ENCODE measurements at regions not wholly inside any gene's neighbourhood (a gene's known extent, or its start where the extent isn't known, plus 50 kb on each side); places are given as distances from the start of the nearest gene placed in this dataset.

DNA sequence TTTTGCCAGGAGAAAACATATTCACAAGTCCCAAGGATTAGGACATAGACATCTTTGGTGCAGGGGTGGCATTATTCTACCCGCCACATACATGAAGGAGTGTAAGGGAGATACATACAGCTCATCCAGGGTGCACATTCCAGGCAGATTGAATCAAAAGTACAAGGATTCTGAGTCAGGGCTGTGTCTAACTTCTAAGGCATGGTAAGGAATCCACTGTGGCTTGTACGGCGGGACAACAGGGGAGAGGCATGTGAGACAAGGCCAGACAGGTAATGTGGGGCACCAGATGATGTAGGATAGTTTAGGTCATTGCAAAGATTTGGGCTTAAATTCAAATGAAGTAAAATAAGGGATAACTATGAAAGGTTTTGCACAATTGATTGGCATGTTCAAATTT is 780.9 kb downstream of the C6orf118 start:
- Histone ChIP-seq H3K27ac (no peak overlapping the region), H4K20me1 (no peaks in the 10 kb centered on the region), H3K4me2 (no peak overlapping the region), H3K27me3 (no peaks in the 10 kb centered on the region), H3K4me3 (no peak overlapping the region), H3K4me1 (no peaks in the 10 kb centered on the region), H3K36me3 (no peaks in the 10 kb centered on the region), H3K9ac (no peak overlapping the region), H3K9me3 (replicated peaks in 1 of 11) (peaks cover 22 to 32% (median 27%) of the 10 kb centered on the region in 11 experiments)
- no peak for TF ChIP-seq Cebpa-rat (IDR thresholded peaks at IDR 0.05)

DNA sequence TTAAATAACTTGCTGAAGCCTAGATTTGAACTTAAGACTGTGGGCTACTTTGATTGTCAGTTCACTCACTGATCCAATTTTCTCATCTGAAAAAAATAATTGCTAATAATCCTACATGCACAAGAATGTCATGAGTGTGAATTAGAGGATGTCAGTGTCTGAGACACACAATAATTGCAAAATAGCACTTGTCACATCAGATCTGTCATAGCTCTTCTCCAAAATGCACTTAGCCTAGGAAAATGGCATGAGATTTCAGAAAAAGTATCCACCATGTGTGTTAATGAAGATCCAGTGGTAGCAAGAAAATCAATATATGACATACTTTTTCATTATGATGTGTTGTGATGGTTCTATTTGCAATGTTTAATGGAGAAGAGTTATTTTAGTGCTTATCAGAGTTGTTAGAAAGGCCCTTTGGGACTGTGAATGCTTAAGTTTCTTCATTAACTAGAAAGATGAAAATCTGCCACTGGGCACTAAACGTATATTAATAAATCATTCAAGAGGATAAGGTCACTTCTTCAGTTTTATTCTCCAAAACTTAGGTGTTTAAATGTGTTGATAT is 786.2 kb downstream of the C6orf118 start:
- Histone ChIP-seq H3K4me3 (no peak overlapping the region), H3K36me3 (no peaks in the 10 kb centered on the region), H3K27me3 (no peaks in the 10 kb centered on the region), H3K4me1 (no peaks in the 10 kb centered on the region), H3K9me3 (replicated peaks in 1 of 11) (peaks cover 50 to 66% (median 58%) of the 10 kb centered on the region in 11 experiments), H3K9ac (no peak overlapping the region), H3K27ac (no peak overlapping the region), H3K4me2 (no peak overlapping the region), H4K20me1 (no peaks in the 10 kb centered on the region)
- TF ChIP-seq Cebpa-rat (IDR thresholded peaks at IDR 0.05): no peak

DNA sequence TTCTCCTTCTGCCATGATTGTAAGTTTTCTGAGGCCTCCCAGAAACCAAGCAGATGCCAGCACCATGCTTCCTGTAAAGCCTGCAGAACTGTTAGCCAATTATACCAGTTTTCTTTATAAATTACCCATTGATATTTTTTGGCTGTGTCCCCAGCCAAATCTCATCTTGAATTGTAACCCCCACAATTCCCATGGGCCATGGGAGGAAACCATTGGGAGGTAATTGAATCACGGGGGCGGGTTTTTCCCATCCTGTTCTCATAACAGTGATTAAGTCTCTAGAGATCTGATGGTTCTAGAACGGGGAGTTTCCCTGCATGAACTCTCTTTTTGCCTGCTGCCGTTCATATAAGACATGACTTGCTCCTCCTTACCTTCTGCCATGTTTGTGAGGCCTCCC is 788.5 kb downstream of the C6orf118 start:
- peaks cover 37 to 49% (median 44%) of the 10 kb centered on the region in 11 experiments for H3K9me3 ChIP-seq (replicated peaks in 1 of 11)
- no peak overlapping the region for H3K4me2 ChIP-seq

DNA sequence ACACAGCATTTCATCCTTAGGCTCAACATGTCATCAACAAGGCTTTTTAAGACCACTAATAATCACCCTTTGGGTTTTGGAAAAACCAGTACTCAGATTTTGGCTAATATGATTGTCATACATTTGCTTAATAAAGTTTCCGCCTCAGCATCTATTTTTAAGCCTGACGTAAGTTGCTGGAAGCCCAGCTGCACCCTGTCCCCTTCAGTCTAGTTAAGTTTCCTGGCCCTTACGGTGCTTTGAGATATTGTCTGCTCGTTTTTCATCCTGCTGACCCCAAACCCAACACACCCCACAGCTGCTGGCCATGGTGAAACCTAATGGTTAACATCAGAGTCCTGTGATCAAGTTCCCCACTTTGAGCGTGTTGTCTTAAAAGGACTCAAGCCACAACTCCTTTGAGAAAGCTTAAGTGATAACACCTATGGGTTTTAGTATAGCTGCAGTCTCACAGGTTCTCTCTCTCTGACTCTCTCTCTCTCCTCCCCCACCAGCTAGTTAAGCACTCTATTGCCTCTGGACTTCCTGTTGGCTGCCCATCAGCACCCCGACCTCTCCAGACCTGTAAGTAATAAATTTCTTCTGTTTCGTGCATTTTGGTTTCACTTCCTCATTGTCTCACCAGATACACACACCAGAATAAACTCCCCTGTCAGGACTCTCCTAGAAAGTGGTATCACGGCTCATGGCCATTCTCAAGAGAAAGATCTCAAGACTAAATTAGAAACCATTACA is 802.0 kb downstream of the C6orf118 start:
- Histone ChIP-seq H3K9ac (no peak overlapping the region), H3K36me3 (no peaks in the 10 kb centered on the region), H3K4me3 (no peak overlapping the region), H4K20me1 (no peaks in the 10 kb centered on the region), H3K9me3 (replicated peaks in 1 of 11) (peaks cover 8 to 18% (median 11%) of the 10 kb centered on the region in 11 experiments; a peak in 20 of 22 replicates), H3K27ac (no peak overlapping the region), H3K4me2 (peak overlapping the region in 5 of 11 experiments; percentile 2 to 28 (median 22); a peak in 6 of 22 replicates), H3K4me1 (peaks cover 0 to 15% (median 6%) of the 10 kb centered on the region in 10 experiments; a peak in 10 of 20 replicates), H3K27me3 (no peaks in the 10 kb centered on the region)
- TF ChIP-seq Cebpa-rat (IDR thresholded peaks at IDR 0.05): no peak

More for the DNA sequence above, 788.5 kb downstream of the C6orf118 start:
- H3K36me3 ChIP-seq: no peaks in the 10 kb centered on the region
- H3K4me3 ChIP-seq: no peak overlapping the region
- no peaks in the 10 kb centered on the region for H4K20me1 ChIP-seq
- H3K4me1 ChIP-seq: no peaks in the 10 kb centered on the region
- no peaks in the 10 kb centered on the region for H3K27me3 ChIP-seq
- TF ChIP-seq Cebpa-rat (IDR thresholded peaks at IDR 0.05): no peak
- no peak overlapping the region for H3K27ac ChIP-seq
- H3K9ac ChIP-seq: no peak overlapping the region

GRCh38 chr6:164505425-164505824 is 804.0 kb downstream of the C6orf118 start:
- Histone ChIP-seq H3K4me2 (no peak overlapping the region), H4K20me1 (no peaks in the 10 kb centered on the region), H3K4me3 (no peak overlapping the region), H3K27me3 (no peaks in the 10 kb centered on the region), H3K36me3 (no peaks in the 10 kb centered on the region), H3K9me3 (replicated peaks in 1 of 11) (peaks cover 7 to 18% (median 11%) of the 10 kb centered on the region in 11 experiments; a peak in 19 of 22 replicates), H3K9ac (no peak overlapping the region), H3K27ac (no peak overlapping the region), H3K4me1 (peaks cover 0 to 15% (median 6%) of the 10 kb centered on the region in 10 experiments; a peak in 10 of 20 replicates)
- no peak for TF ChIP-seq Cebpa-rat (IDR thresholded peaks at IDR 0.05)

DNA sequence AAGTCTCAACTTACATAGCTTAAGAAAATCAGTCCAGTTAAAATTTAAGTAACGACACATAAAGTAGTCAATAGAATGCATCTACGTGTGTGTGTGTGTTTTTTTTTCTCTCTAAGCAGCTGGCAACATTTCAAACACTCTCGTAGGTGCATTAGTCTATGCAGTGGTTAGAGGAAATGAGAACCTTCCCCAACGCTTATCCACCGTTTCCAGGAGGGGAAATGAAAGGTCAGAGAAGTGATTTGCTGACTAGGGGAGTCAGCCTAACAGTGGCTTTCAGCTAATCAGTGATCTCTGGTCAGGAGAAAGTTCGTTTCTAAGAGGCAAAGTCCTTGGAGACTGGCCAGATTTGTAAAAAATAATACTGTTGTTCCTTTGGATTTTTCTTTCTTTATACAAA is 806.6 kb downstream of the C6orf118 start:
- Histone ChIP-seq H3K4me1 (peaks cover 0 to 11% (median 6%) of the 10 kb centered on the region in 10 experiments; a peak in 10 of 20 replicates), H3K27me3 (no peaks in the 10 kb centered on the region)
- TF ChIP-seq Cebpa-rat (IDR thresholded peaks at IDR 0.05): no peak

DNA sequence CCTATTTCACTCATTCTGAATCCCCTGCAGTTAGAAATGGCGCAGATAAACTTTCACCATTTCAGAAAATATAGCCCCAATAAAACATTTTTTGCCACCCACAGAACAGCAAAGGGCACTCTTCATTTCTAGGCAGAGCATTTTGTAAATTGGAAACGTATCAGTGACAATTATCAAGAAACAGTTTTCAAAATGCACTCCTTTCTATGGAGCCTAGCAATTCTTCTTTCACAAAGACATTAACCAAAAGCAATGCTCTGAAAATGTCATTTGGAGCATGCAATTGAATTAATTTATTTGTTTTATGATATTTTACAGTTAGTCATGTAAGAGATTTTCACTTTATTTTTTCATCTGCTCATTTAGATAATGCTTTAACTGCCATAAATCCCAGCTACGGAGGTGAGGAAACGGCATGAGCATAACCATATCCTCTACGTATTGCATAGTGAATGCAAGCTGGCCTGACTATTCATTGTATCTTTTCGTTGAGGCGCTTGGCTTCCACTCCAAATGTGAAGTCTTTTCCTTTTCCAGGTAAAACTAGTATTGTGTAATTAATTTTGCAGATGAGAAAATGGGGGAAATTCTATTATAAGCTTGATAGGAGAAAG is 813.4 kb downstream of the C6orf118 start:
- no peak overlapping the region for H3K27ac ChIP-seq
- no peak overlapping the region for H3K4me3 ChIP-seq
- H3K36me3 ChIP-seq: no peaks in the 10 kb centered on the region
- no peaks in the 10 kb centered on the region for H4K20me1 ChIP-seq
- H3K27me3 ChIP-seq: no peaks in the 10 kb centered on the region
- no peak overlapping the region for H3K9ac ChIP-seq
- TF ChIP-seq Cebpa-rat (IDR thresholded peaks at IDR 0.05): no peak
- peaks cover 0 to 3% (median 0%) of the 10 kb centered on the region in 11 experiments; a peak in 4 of 22 replicates for H3K9me3 ChIP-seq (replicated peaks in 1 of 11)
- no peaks in the 10 kb centered on the region; a peak in 1 of 20 replicates for H3K4me1 ChIP-seq
- H3K4me2 ChIP-seq: no peak overlapping the region

More for the DNA sequence above, 806.6 kb downstream of the C6orf118 start:
- no peak overlapping the region for H3K9ac ChIP-seq
- H3K27ac ChIP-seq: no peak overlapping the region
- no peak overlapping the region for H3K4me2 ChIP-seq
- no peaks in the 10 kb centered on the region for H4K20me1 ChIP-seq
- H3K4me3 ChIP-seq: no peak overlapping the region
- no peaks in the 10 kb centered on the region for H3K36me3 ChIP-seq
- H3K9me3 ChIP-seq (replicated peaks in 1 of 11): peaks cover 7 to 18% (median 11%) of the 10 kb centered on the region in 11 experiments; a peak in 19 of 22 replicates

GRCh38 chr6:164478426-164478825 is 831.0 kb downstream of the C6orf118 start:
- Histone ChIP-seq H3K27ac (no peak overlapping the region), H3K4me3 (no peak overlapping the region), H3K9ac (no peak overlapping the region), H3K27me3 (no peaks in the 10 kb centered on the region), H3K4me2 (no peak overlapping the region), H3K4me1 (no peaks in the 10 kb centered on the region), H3K36me3 (no peaks in the 10 kb centered on the region), H4K20me1 (no peaks in the 10 kb centered on the region), H3K9me3 (replicated peaks in 1 of 11) (peaks cover 10 to 17% (median 13%) of the 10 kb centered on the region in 11 experiments)
- no peak for TF ChIP-seq Cebpa-rat (IDR thresholded peaks at IDR 0.05)

- Histone ChIP-seq H3K27me3 (no peaks in the 10 kb centered on the region), H4K20me1 (no peaks in the 10 kb centered on the region), H3K4me2 (no peak overlapping the region), H3K9ac (no peak overlapping the region), H3K9me3 (replicated peaks in 1 of 11) (peaks cover 3 to 10% (median 6%) of the 10 kb centered on the region in 11 experiments), H3K4me3 (no peak overlapping the region), H3K36me3 (no peaks in the 10 kb centered on the region), H3K27ac (no peak overlapping the region), H3K4me1 (no peaks in the 10 kb centered on the region)
- TF ChIP-seq Cebpa-rat (IDR thresholded peaks at IDR 0.05): no peak
These were observed 831.6 kb downstream of the C6orf118 start for GRCh38 chr6:164477790-164478189.

Data from BLaER1 treated with 17β-estradiol and CSF1 and Interleukin-3, amounts not matched to agents 10 nM and 100 nM (cell line).